ENCODE measurements at regions not wholly inside any gene's neighbourhood (a gene's known extent, or its start where the extent isn't known, plus 50 kb on each side); places are given as distances from the start of the nearest gene placed in this dataset.

GRCh38 chr2:190766174-190766572 lies 114.4 kb upstream of the GLS start:
- Mint-ChIP-seq H3K27me3 (peaks cover 17% of the 10 kb centered on the region), H3K27ac (no peak overlapping the region), H3K36me3 (ENCODE audit: low read depth) (no peaks in the 10 kb centered on the region), H3K4me3 (no peak overlapping the region), H3K4me1 (peaks cover 6% of the 10 kb centered on the region)
- DNase-seq: no peak
- no peak for ATAC-seq
- no peaks in the 10 kb centered on the region for H3K9me3 ChIP-seq (ENCODE audit: control insufficient read depth, low read length, poor library complexity, severe bottlenecking)

- no peaks in the 10 kb centered on the region for H3K9me3 ChIP-seq (ENCODE audit: control insufficient read depth, low read length, poor library complexity, severe bottlenecking)
- Mint-ChIP-seq H3K4me1 (peaks cover 6% of the 10 kb centered on the region), H3K4me3 (no peak overlapping the region), H3K36me3 (ENCODE audit: low read depth) (no peaks in the 10 kb centered on the region), H3K27me3 (peaks cover 15% of the 10 kb centered on the region), H3K27ac (no peak overlapping the region)
- no peak for ATAC-seq
- no peak for DNase-seq
Measured at GRCh38 chr2:190766595-190766994, 114.0 kb upstream of the GLS start.

GRCh38 chr2:190767821-190768220 lies 112.8 kb upstream of the GLS start:
- H3K4me3 Mint-ChIP-seq: no peak overlapping the region
- H3K9me3 ChIP-seq (ENCODE audit: control insufficient read depth, low read length, poor library complexity, severe bottlenecking): no peaks in the 10 kb centered on the region
- ATAC-seq: no peak
- H3K4me1 Mint-ChIP-seq: peaks cover 6% of the 10 kb centered on the region
- H3K36me3 Mint-ChIP-seq (ENCODE audit: low read depth): no peaks in the 10 kb centered on the region
- no peak overlapping the region for H3K27ac Mint-ChIP-seq
- peaks cover 5% of the 10 kb centered on the region for H3K27me3 Mint-ChIP-seq
- no peak for DNase-seq

- Mint-ChIP-seq H3K4me3 (no peak overlapping the region), H3K4me1 (peaks cover 3% of the 10 kb centered on the region), H3K27ac (no peak overlapping the region), H3K27me3 (peaks cover 5% of the 10 kb centered on the region), H3K36me3 (ENCODE audit: low read depth) (no peaks in the 10 kb centered on the region)
- no peak for ATAC-seq
- DNase-seq: no peak
- H3K9me3 ChIP-seq (ENCODE audit: control insufficient read depth, low read length, poor library complexity, severe bottlenecking): no peaks in the 10 kb centered on the region
Measured at GRCh38 chr2:190769258-190769657, 111.4 kb upstream of the GLS start.

GRCh38 chr2:190771726-190772125 lies 108.9 kb upstream of the GLS start:
- Mint-ChIP-seq H3K4me1 (peaks cover 3% of the 10 kb centered on the region), H3K27me3 (peaks cover 6% of the 10 kb centered on the region), H3K36me3 (ENCODE audit: low read depth) (no peaks in the 10 kb centered on the region), H3K4me3 (no peak overlapping the region), H3K27ac (no peak overlapping the region)
- no peaks in the 10 kb centered on the region for H3K9me3 ChIP-seq (ENCODE audit: control insufficient read depth, low read length, poor library complexity, severe bottlenecking)
- no peak for ATAC-seq
- no peak for DNase-seq

GRCh38 chr2:190780594-190780993 lies 100.0 kb upstream of the GLS start:
- Mint-ChIP-seq H3K4me3 (no peak overlapping the region), H3K36me3 (ENCODE audit: low read depth) (peaks cover 11% of the 10 kb centered on the region), H3K4me1 (peaks cover 10% of the 10 kb centered on the region), H3K27ac (no peak overlapping the region), H3K27me3 (peaks cover 33% of the 10 kb centered on the region)
- H3K9me3 ChIP-seq (ENCODE audit: control insufficient read depth, low read length, poor library complexity, severe bottlenecking): no peaks in the 10 kb centered on the region
- no peak for ATAC-seq
- no peak for DNase-seq

GRCh38 chr2:190781604-190782198 lies 98.9 kb upstream of the GLS start:
- Mint-ChIP-seq H3K27me3 (peaks cover 31% of the 10 kb centered on the region), H3K4me1 (peaks cover 10% of the 10 kb centered on the region), H3K27ac (no peak overlapping the region), H3K4me3 (no peak overlapping the region), H3K36me3 (ENCODE audit: low read depth) (peaks cover 11% of the 10 kb centered on the region)
- peak in 1 of 3 donors; percentile 12 for DNase-seq
- no peaks in the 10 kb centered on the region for H3K9me3 ChIP-seq (ENCODE audit: control insufficient read depth, low read length, poor library complexity, severe bottlenecking)
- peak; percentile 72 for ATAC-seq

GRCh38 chr2:190782264-190782663 lies 98.4 kb upstream of the GLS start:
- no peak for ATAC-seq
- peaks cover 9% of the 10 kb centered on the region for H3K36me3 Mint-ChIP-seq (ENCODE audit: low read depth)
- no peak overlapping the region for H3K4me3 Mint-ChIP-seq
- no peak overlapping the region for H3K27ac Mint-ChIP-seq
- peaks cover 10% of the 10 kb centered on the region for H3K4me1 Mint-ChIP-seq
- no peaks in the 10 kb centered on the region for H3K9me3 ChIP-seq (ENCODE audit: control insufficient read depth, low read length, poor library complexity, severe bottlenecking)
- H3K27me3 Mint-ChIP-seq: peaks cover 26% of the 10 kb centered on the region
- no peak for DNase-seq

GRCh38 chr2:190783513-190784263 lies 96.9 kb upstream of the GLS start:
- ATAC-seq: no peak
- Mint-ChIP-seq H3K27me3 (peaks cover 24% of the 10 kb centered on the region), H3K36me3 (ENCODE audit: low read depth) (peaks cover 9% of the 10 kb centered on the region)

GRCh38 chr2:190785334-190785733 lies 95.3 kb upstream of the GLS start:
- no peak overlapping the region for H3K4me3 Mint-ChIP-seq
- no peaks in the 10 kb centered on the region for H3K9me3 ChIP-seq (ENCODE audit: control insufficient read depth, low read length, poor library complexity, severe bottlenecking)
- ATAC-seq (no peak), DNase-seq (no peak)
- H3K27me3 Mint-ChIP-seq: peaks cover 17% of the 10 kb centered on the region
- H3K27ac Mint-ChIP-seq: no peak overlapping the region
- peaks cover 10% of the 10 kb centered on the region for H3K4me1 Mint-ChIP-seq
- H3K36me3 Mint-ChIP-seq (ENCODE audit: low read depth): peaks cover 6% of the 10 kb centered on the region

More at GRCh38 chr2:190783513-190784263, 96.9 kb upstream of the GLS start:
- Mint-ChIP-seq H3K4me1 (peaks cover 10% of the 10 kb centered on the region), H3K27ac (no peak overlapping the region), H3K4me3 (no peak overlapping the region)
- DNase-seq: no peak
- no peaks in the 10 kb centered on the region for H3K9me3 ChIP-seq (ENCODE audit: control insufficient read depth, low read length, poor library complexity, severe bottlenecking)

GRCh38 chr2:190786404-190787166 lies 94.0 kb upstream of the GLS start:
- H3K9me3 ChIP-seq (ENCODE audit: control insufficient read depth, low read length, poor library complexity, severe bottlenecking): no peaks in the 10 kb centered on the region
- peaks cover 12% of the 10 kb centered on the region for H3K27me3 Mint-ChIP-seq
- peaks cover 8% of the 10 kb centered on the region for H3K4me1 Mint-ChIP-seq
- no peak overlapping the region for H3K27ac Mint-ChIP-seq
- no peak for DNase-seq
- H3K36me3 Mint-ChIP-seq (ENCODE audit: low read depth): peaks cover 6% of the 10 kb centered on the region
- no peak overlapping the region for H3K4me3 Mint-ChIP-seq
- no peak for ATAC-seq

GRCh38 chr2:190787743-190788235 lies 92.8 kb upstream of the GLS start:
- H3K4me3 Mint-ChIP-seq: no peak overlapping the region
- no peak overlapping the region for H3K27ac Mint-ChIP-seq
- no peak for DNase-seq
- no peak for ATAC-seq
- H3K27me3 Mint-ChIP-seq: peaks cover 7% of the 10 kb centered on the region
- no peaks in the 10 kb centered on the region for H3K9me3 ChIP-seq (ENCODE audit: control insufficient read depth, low read length, poor library complexity, severe bottlenecking)
- peaks cover 6% of the 10 kb centered on the region for H3K36me3 Mint-ChIP-seq (ENCODE audit: low read depth)
- peaks cover 5% of the 10 kb centered on the region for H3K4me1 Mint-ChIP-seq

Measured in T-helper 17 cell (primary cell).